Peyer's patch (tissue), 4 donors: ENCODE measurements at regions not wholly inside any gene's neighbourhood (a gene's known extent, or its start where the extent isn't known, plus 50 kb on each side); places are given as distances from the start of the nearest gene placed in this dataset.

Source experiments
- DNase-seq, 3 donors: peaks; one replicate each; pipeline ENCODE4 v3.0.0-alpha.2; 2017 to 2019
- H3K27ac ChIP-seq, 4 donors: fragments of 200-600 bp; sonication (generic); one replicate each; pipeline ENCODE4 v1.5.1; 2016 to 2019
- H3K27me3 ChIP-seq, 2 donors: fragments of 200-600 bp; sonication (generic); one replicate each; pipeline ENCODE4 v1.5.1; 2019
- H3K36me3 ChIP-seq, 3 donors: fragments of 200-600 bp; sonication (generic); one replicate each; pipeline ENCODE4 v1.5.1; 2016 to 2019
- H3K4me1 ChIP-seq, 4 donors: fragments of 200-600 bp; sonication (generic); one replicate each; pipeline ENCODE4 v1.5.1; 2016 to 2019
- H3K4me3 ChIP-seq, 4 donors: fragments of 200-600 bp; sonication (generic); 1 replicate in 3 of 4; 2 replicates in 1 of 4; pipeline ENCODE4 v1.5.1; 2016 to 2019; ENCODE audit warnings: mild to moderate bottlenecking in 1 of 4
- H3K9me3 ChIP-seq, 4 donors: fragments of 200-600 bp; sonication (generic); one replicate each; pipeline ENCODE4 v1.5.1; 2016 to 2019; ENCODE audit warnings: mild to moderate bottlenecking in 1 of 4
- CTCF ChIP-seq, 6 experiments: fragments of 450-650 bp in 4 of 6; fragments of 200-600 bp in 2 of 6; sonication (generic) in 1 of 6; IDR thresholded peaks; one replicate each; pipeline ENCODE4 v1.5.1; 2017 to 2019; ENCODE audit warnings: antibody characterized with exemption in 6 of 6, mild to moderate bottlenecking in 3 of 6, moderate library complexity in 1 of 6
- POLR2A ChIP-seq, 2 donors: fragments of 450-650 bp; IDR thresholded peaks; one replicate each; pipeline ENCODE4 v1.5.1; 2017; ENCODE audit warnings: antibody characterized with exemption in 2 of 2, mild to moderate bottlenecking in 2 of 2, moderate library complexity in 2 of 2

GRCh38 chr21:25103500-25104207 is 503.6 kb downstream of the MRPL39 start:
- no peak overlapping the region for H3K4me3 ChIP-seq
- no peak for DNase-seq
- no peaks in the 10 kb centered on the region for H3K4me1 ChIP-seq
- H3K9me3 ChIP-seq = no peaks in the 10 kb centered on the region
- no peaks in the 10 kb centered on the region for H3K27me3 ChIP-seq
- H3K36me3 ChIP-seq = no peaks in the 10 kb centered on the region
- TF ChIP-seq CTCF (IDR thresholded peaks at IDR 0.05) (no peak), POLR2A (IDR thresholded peaks at IDR 0.05) (no peak)
- H3K27ac ChIP-seq = no peak overlapping the region

DNA sequence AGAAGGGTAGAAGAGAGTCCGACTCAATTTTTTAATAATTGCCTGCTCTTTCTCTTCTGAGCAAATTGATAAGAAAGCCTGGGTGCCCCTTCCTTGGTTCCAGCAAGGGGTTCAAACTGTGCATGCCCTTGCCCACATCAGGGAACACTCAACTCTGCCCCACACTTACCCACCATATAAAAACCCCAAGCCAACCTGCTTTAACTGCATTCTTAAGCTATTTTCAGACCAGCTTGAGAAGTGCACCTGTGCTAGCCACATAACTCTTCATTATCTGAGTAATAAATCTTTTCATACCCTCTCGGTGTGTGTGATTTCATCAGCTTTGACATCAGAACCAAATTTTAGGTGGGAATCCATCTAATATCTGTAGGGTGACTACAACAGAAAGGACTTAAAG is 509.6 kb downstream of the MRPL39 start:
- Histone ChIP-seq H3K4me1 (no peaks in the 10 kb centered on the region), H3K4me3 (no peak overlapping the region), H3K27me3 (no peaks in the 10 kb centered on the region), H3K27ac (no peak overlapping the region), H3K9me3 (peaks cover 0 to 7% (median 0%) of the 10 kb centered on the region in 4 donors), H3K36me3 (no peaks in the 10 kb centered on the region)
- TF ChIP-seq POLR2A (IDR thresholded peaks at IDR 0.05) (no peak), CTCF (IDR thresholded peaks at IDR 0.05) (no peak)
- no peak for DNase-seq

- H3K27me3 ChIP-seq = no peaks in the 10 kb centered on the region
- no peak for DNase-seq
- no peaks in the 10 kb centered on the region for H3K4me1 ChIP-seq
- H3K4me3 ChIP-seq = no peak overlapping the region
- no peak overlapping the region for H3K27ac ChIP-seq
- no peak for TF ChIP-seq CTCF (IDR thresholded peaks at IDR 0.05)
- TF ChIP-seq POLR2A (IDR thresholded peaks at IDR 0.05) = no peak
- H3K9me3 ChIP-seq = peaks cover 0 to 7% (median 0%) of the 10 kb centered on the region in 4 donors
- no peaks in the 10 kb centered on the region for H3K36me3 ChIP-seq
Observed at GRCh38 chr21:25094695-25095094, 512.6 kb downstream of the MRPL39 start.

DNA sequence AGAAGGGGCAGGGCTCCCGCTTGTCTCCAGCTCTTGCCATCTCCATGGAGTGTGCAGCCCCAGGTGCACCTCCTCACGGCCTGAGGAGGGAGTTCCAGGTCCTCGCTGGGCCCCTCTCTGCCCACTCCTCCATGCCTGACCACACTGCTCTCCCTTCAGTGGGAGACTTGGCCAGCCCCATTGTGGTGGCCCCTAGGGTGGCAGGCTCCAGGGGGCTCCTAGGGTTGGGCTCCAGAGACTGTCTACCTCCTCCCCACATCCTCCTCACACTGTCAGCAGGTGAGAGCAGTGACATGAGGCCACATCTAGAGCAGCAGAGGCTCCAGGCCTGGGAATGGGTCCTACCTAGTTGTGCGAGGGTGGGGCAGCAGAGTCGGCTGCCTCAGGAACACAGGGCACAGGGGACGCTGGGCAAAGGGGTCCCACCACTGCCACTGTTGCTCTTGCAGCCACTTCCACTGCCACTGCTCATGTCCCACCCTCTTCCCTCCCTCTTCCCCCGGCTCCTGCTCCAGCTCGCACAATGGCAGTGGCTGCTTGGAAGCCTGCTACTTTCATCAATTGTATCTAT is 514.8 kb downstream of the MRPL39 start:
- DNase-seq = no peak
- Histone ChIP-seq H3K36me3 (no peaks in the 10 kb centered on the region), H3K27ac (no peak overlapping the region), H3K4me3 (no peak overlapping the region), H3K27me3 (no peaks in the 10 kb centered on the region), H3K9me3 (no peaks in the 10 kb centered on the region), H3K4me1 (no peaks in the 10 kb centered on the region)
- TF ChIP-seq POLR2A (IDR thresholded peaks at IDR 0.05) = no peak
- TF ChIP-seq CTCF (IDR thresholded peaks at IDR 0.05) = no peak

DNA sequence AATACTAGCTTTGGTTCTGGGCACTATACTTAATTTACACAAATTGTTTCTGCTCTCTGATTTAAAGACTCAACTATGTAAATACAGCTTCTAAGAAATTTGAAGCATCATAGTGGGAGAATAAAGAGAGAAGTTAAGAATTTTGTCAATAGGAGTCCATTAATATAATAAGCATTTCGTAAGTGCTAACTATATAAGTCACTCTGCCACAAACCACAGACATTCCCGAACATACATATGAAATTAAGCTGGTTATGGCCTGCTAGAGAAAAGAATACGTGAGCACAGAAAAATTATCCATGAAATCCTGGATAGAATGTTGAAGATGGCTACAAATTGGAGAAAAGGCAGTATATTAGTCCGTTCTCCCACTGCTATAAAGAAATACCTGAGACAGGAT is 526.2 kb downstream of the MRPL39 start:
- Histone ChIP-seq H3K36me3 (no peaks in the 10 kb centered on the region), H3K27ac (no peak overlapping the region), H3K27me3 (no peaks in the 10 kb centered on the region), H3K9me3 (peaks cover 0 to 5% (median 0%) of the 10 kb centered on the region in 4 donors), H3K4me3 (no peak overlapping the region), H3K4me1 (no peaks in the 10 kb centered on the region)
- TF ChIP-seq CTCF (IDR thresholded peaks at IDR 0.05) (no peak), POLR2A (IDR thresholded peaks at IDR 0.05) (no peak)
- DNase-seq = no peak
